GM18511 (cell line): ENCODE measurements at regions not wholly inside any gene's neighbourhood (a gene's known extent, or its start where the extent isn't known, plus 50 kb on each side); places are given as distances from the start of the nearest gene placed in this dataset.

Source experiments
- ATAC-seq: cut with Tn5 transposase; IDR thresholded peaks from one replicate; pipeline ENCODE4 v1.9.1; 2021; ENCODE audit warnings: mild to moderate bottlenecking, moderate library complexity; ENCODE audit not compliant: unreplicated experiment

DNA sequence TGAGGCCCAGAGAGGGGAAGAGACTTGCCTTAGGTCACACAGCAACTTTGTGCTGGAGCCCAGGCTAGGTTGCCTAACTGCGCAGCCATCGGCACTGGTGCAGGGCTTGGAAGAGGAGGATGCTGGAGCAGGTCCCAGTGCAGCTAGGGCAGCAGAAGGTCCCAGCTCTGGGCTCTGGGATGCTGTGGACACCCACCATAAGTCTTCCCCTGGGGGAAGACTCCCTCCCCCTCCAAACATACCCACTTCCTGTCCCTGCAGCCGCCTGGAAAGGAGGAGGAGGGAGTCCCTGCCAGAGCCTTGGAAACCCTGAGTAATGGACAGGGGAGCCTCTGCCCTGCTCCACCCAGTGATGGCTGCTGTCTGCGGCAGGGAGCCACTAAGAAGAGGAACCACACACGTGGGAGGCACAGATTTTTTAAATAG is 93.6 kb downstream of the NCR2 start:
- no peak for ATAC-seq

DNA sequence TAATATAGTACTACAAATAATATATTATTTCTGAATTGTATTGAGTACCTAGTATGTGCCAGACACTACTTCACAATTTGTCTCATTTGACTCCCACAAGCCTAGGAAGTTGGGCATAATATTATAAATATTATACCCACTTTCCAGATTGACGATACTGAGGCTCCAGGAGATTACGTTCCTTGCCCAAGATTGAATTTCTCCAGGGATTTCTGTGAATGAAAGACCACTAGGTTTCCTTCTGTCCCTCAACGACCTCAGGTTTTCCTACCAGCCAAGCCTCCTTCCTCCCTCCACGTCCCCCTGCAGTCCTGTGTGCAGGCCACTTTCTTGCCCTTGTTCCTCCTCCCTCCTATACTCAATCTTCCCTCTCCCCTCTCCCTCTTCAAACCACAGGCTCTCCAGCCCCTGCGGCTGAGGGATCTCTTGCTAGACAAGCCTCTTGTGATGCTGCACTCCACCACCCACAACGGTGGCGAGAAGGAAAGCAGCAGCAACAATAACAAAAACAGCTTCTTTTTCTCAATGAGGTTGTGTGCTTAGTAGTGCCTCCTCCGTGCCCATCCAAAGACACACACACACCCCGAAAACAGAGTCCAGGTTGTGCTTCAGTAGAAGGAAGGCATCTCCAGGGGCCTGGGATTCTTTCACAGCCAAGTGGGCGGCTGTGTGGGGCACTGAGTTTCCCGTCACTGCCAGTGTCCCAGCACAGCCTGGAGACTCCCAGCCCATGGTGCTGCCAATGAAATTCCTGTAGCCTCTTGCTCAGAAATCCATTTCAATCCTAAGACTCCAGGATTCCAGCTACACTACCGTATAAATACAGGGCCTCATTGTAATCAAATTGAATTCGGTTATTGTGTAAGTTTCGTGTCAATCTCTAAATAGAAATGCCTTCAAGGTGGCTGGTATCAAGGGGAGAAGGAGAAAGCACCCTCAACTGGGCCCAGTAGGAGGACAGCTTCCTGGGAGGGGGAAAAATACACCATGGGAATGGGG is 94.4 kb downstream of the NCR2 start:
- ATAC-seq, result no peak

DNA sequence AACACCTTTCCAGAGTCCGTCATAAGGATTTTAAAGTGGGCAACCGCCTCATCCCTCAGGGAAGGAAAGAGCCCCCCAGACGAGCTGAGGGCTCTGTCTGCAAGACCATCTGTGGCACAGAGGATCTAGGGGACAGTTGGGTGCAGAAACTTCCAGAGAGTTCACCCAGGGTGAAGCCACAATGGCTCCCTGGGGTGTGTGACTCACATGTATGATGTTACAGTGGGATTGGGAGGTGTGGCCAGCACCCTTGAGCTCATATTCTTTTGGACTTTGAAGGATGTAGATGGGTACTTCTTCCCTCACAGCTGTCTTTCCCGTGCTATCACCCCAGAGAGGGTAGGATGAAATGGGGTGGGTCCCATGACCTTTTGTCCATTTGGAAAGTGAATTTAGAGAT is 95.5 kb downstream of the NCR2 start:
- ATAC-seq, result no peak

DNA sequence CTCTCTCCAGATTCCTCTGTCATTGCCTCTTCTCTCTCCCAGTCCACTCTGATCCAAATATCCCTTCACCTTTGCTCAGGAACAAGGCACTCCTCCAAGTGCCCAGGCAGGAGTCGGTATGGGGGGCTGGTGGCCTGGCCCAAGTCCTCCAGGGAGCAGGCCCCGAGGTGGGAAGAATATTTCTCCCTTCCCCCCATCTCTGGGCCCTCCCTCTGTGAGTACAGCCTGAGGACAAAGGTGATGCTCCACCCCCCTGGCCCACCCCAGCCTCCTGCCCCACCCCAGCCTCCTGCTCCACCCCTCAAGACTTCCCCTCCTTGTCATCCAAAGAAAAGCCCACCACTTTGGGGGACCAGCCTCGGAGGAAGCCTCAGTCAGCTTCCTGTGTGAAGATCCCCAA is 96.9 kb downstream of the NCR2 start:
- ATAC-seq, result no peak

DNA sequence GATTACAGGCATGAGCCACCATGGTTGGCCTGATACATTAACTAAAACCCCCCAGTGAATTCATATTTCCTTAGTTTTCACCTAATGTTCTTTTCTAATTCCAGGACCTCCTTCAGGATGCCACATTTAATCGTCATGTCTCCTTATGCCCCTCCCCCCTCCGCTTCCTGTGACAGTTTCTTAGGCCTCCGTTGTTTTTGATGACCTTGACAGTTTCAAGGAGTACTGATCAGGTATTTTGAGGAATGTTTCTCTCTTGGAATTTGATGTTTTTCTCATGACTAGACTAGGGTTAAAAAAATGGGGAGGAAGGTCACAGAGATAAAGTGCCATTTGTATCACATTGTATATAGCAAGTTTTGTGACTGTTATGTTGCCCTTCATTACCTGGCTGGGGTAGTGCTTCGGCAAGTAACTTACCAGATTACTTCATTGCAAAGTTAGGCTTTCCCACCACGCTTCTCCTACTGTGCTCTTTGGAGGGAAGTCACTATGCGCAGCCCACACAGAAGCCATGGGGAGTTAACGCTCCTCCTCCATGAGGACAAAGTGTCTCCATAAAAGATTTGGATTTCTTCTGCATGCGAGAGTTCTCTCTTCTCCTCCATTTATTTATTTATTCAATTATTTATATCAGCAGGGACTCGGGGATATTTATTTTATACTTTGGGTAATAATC is 99.5 kb downstream of the NCR2 start:
- ATAC-seq, result no peak

DNA sequence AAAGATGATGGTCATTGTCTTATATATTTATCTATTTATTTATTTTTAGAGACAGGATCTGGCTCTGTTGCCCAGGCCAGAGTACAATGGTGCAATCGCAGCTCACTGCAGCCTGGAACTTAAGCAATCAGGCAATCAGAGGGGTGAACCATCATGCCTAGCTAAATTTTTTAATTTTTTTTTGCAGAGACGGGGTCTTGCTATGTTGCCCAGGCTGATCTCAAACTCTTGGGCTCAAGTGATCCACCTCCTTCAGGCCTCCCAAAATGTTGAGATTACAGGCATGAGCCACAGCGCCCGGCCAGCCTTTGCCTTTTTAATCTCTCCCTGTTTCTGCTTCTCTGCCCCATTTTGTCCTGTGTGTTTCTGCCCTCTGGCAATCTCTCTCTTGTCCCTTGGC is 102.2 kb downstream of the NCR2 start:
- no peak for ATAC-seq

DNA sequence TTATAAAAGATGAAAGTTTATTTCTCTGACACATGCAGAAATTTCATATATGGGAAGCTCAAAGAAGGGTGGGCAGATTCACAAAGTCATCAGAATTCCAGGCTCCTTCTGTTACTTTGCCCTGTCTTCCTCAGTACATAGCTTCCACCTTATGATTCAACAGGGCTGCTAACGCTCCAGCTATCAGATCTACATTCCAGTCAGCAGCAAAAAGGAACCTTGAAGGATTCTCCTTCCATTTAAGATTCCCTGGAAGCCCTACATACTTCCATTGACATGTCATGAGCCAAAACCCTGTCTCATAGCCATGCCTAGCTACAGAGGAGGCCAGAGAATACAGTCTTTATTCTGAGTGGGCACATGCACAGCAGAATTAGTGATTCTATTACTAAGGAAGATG is 103.3 kb downstream of the NCR2 start:
- no peak for ATAC-seq

DNA sequence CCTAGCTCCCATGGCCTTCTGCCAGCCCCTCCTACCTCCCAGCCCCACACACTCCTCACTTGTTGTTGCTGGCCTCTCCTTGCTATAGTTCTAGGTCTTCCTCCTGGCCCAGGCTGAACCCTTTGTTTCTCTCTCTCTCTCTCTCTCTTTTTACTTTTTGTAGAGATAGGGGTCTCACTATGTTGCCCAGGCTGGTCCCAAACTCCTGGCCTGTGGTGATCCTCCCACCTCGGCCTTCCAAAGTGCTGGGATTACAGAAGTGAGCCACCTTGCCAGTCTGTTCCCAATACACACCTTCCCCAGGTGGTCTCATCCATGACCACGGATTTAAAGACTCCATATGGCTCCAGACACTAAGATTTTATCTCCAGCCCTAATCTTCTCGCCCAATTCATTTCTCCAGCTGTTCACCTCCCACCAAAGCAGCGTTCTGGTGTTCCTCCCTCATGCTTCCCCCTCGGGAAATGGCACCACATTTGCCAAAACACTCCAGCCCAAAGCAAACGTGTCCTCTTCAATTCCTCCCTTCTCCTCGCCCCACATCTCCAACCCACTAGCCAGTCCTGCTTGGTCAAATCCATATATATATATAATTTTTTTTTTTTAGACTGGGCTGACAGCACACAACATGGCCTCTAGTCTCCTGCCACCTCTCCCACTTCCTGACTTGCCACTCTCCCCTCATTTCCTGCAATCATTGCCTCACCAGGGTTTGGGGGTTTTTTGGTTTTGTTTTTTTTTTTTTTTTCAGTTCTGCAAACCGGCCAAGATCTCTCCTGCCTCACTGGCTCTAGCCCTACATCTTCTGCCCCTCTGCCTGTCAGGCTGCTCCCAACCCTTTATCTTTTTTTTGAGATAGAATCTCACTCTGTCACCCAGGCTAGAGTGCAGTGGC is 104.4 kb downstream of the NCR2 start:
- ATAC-seq, result peak; percentile 70

DNA sequence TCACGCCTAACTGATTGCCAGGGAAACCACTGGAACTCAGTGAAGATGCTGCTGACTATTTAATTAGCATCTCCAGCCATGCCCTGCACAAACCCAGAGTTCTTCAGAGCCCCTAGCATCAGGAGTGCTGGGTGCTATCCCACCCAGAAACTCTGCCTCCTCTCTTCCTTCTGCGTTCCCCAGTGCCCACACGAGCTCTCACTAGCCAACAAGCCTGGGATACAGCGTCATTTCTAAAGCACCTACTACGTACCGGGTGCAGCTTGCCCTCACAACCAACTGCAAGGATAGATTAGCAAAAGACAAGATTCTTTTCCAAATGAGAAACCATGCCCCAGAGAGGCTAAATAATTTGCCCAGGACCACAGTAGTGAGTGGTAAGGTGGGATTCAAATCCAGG is 105.2 kb upstream of the FOXP4 start:
- no peak for ATAC-seq

DNA sequence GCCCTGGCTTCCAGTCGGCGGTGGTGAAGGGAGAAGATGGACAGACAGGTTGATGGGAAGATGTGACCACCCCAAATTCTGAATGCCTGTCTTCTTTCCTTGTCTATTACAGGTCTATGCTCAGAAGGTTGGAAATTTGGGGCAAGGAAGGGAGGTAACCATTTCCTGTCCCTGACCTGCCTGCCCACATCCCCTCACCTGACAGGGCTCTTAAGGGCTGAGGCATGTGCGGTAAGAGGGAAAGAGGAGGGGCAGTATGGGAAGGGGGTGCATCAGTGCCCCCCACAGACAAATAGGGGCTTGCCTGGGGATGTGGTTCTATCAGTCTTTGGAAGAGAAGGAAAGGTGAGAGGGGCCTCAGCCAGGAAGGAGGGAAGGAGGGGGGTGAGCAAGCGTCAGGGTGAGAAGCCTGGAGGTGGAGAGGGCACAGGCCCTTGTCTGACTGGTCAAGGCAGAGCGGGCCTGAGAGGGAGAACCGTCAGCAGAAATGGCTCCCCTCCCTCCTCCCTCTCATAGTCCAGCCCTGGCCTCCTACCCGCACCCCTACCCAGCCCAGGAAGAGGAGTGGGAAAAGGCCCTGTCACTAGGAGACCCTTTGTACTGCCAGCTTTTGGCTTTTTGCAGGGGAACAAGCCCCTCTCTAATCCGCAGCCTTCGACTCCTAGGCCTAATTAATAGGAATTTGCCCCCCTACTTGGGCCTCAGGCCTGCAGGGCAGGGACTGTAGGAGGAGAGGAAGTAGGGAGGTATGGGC is 104.4 kb upstream of the FOXP4 start:
- ATAC-seq, result no peak

DNA sequence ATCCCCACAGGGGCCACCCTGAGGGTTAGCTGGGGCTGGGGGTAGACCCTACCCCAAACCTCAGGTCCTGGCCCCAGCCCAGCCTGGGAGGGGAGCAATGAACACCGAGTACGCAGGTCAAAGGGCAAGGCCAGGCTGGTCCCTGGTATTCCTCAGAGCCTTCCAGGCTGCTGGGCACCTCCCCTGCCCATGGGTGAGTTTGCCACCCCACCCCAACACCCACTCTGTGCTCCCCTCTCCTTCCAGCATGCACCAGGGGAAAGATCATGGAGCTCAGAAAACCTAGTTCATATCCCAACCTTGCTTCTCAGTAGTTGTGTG is 103.9 kb upstream of the FOXP4 start:
- ATAC-seq, result no peak

DNA sequence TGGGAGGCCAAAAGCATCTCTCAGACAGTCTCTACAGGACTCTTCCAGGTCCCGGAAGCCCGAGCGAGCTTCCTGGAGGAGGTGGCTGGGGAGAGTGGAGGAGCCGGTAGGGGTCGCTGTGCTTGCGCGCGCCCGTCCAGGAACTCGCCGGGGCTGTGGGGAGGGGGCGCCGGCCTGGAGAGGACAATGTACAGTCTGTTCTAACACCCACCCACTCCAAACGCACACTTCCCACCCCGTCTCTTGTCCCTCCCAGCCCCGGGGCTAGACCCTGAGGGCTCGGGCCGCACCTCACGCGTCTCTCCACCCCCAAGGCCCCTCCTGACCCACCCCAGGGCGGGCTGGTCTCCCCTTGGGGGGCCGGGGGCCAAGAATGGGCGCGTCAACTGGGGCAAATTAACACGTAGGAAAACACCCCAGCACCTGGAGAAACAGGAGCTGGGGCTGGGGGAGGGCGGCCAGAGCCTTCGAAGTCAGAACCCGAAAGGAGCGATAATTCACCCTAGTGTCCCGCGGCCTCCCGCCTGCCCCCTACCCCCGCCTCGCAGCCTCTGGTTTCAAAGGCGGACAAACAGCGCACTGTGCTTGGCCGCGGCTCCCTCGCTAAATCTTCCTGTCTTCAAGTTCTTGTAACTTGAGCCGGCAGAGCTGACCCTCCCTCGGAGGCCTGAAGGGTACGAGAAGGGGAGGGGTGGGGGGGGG is 103.2 kb upstream of the FOXP4 start:
- ATAC-seq, result no peak

DNA sequence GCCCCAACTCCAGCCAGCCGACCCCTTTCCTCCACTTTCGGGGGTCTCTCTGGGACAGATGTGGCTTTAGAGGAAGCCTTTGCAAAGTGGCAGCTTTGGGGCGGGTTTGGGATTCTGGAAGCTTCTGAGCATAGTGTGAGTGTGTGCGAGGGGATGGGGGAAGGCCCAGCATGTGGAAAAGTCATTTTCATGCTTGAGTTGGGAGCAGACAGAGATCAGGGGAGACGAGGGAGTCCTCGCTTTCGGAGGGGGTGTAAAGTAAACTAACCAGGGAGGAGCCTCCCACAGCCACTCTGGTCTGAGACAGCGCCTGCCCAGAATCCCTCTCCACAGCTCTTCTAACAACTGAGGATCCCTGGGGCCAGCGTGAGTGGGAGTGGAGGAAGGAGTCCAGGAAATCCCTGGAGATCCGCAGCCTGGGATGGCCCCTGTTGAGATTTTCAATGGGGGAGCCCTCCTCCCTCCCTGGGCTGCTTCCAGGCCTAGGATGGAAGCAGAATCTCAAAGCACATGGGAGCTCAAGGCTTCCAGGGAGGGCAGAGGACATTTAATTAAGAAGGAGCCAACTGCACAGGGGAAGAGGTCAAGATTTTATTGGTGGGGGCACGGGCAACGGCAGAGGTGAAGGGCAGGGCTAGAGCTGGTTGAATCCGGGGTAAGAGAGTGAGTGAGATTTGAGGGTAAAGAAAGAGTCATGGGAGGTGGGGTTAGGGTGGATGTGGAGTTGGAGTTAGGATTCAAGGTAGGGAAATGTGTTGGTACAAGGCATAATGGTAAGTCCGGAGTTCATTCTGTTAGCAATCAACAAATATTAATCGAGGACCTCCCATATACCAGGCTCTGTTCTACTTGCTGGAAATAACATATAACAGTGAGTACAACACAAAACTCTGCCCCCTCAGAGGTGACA is 102.3 kb upstream of the FOXP4 start:
- ATAC-seq, result no peak

DNA sequence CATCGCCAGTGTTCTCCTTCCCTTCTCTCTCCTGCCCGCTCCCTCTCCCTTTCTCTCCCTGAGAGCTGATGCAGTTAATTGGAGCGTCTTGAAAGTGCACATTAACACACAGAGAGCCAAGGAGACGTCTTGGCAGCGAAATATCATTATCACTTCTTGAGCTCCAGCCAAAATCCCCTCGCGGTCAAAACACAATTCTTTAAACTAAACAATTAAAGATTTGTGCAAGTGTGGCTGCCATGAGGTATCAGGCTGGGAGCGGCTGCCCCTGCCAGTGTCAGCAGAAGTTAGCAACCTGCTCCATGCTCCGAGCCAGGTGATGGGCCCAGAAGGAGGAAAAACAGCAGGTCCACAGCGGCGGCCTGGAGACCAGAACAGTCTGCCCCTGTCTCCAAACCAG is 100.9 kb upstream of the FOXP4 start:
- ATAC-seq, result no peak

DNA sequence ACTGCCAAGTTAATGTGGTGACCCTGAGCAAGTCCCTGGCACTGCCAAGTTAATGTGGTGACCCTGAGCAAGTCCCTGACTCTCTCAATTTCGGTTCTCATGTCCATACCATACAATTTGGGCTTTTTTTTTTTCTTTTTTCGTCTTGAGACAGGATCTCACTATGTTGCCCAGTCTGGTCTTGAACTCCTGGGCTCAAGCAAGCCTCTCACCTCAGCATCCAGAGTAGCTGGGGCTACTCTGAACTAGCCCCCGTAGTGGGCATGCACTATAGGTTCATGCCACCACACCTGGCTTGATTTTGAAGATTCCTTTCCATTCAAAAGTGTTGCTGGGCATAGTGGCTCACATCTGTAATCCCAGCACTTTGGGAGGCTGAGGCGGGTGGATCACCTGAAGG is 100.0 kb upstream of the FOXP4 start:
- ATAC-seq, result no peak

DNA sequence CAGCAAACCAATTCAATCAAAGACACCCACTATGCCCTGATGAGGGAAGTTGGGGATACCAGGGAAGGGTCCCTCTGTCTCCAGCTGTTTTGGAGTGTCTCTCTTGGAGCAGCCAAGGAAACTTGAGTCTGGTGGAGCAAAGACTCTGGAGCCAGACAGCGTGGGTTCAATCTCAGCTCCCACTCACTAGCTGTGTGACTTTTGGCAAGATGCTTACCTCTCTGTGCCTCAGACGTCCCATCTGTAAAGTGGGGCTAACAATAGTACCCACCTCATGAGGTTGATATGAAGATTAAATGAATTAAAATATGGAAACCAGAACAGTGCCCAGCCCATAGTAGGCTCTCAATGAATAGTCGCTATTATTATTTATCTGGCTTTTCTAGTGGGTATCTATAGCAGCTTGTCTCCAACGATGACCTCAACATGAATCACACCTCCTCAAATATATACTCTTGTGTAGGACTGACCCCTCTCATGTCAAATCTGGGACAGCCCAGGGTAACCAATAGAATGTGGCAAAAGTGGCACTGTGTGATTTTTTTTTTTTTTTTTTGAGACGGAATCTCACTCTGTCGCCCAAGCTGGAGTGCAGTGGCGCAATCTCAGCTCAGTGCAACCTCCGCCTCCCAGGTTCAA is 99.2 kb upstream of the FOXP4 start:
- ATAC-seq, result no peak

DNA sequence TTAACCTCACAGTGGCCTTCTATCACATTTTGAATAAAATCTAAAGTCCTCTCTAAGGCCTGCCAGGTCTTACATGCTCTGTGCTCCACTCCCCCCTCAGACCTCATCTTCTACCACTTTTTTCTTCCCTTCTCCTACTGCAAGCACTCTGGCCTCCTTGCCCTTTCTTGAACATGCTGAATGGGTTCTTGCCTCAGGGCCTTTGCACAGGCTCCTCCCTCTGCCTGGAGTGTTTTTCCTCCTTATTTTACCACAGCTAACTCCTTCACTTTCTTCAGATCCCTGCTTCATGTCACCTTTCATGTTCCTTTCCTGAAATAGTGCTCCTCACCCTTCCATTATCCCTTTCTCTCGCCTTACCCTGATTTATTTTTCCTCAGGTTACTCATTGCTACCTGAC is 97.9 kb upstream of the FOXP4 start:
- no peak for ATAC-seq

DNA sequence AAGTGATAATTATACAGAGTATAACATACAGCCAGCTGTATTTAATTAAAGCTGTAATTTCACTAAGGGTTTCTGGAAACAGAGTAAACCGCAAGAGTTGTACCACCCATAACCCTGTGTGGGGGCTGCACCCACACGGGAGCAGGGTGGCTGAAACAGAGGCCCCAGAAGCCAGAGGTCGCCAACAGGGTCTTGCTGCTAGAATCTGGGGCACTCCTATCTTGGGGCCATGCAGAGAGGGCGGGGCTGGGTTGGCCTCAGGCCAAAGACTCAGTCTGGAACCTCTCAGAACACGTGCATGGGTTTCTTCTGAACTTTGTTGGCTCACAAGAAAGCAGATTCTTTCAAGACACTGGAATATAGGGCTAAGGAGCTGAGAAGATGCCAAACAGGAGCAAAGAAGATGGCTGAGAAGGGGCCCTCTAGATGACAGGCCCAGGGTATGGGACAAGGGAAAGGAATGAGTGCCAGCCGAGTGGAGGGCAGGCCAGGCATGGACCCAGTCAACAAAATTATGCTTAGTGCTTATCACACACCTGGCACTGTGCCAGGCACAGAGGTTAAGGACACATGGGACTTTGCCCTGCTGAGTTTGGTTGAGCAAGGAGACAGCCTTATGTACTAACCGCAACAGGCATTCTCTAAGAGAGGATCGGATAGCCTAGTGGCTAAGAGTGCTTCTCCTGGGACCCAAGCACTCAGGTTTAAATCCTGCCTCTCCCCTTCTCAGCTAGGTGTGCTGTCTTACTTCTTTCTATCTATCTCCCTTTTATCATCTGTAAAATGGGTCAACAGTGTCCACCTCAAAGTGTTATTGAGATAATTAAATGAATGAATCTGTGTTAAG is 96.6 kb upstream of the FOXP4 start:
- ATAC-seq, result no peak
